ENCODE measurements at regions not wholly inside any gene's neighbourhood (a gene's known extent, or its start where the extent isn't known, plus 50 kb on each side); places are given as distances from the start of the nearest gene placed in this dataset.

DNA sequence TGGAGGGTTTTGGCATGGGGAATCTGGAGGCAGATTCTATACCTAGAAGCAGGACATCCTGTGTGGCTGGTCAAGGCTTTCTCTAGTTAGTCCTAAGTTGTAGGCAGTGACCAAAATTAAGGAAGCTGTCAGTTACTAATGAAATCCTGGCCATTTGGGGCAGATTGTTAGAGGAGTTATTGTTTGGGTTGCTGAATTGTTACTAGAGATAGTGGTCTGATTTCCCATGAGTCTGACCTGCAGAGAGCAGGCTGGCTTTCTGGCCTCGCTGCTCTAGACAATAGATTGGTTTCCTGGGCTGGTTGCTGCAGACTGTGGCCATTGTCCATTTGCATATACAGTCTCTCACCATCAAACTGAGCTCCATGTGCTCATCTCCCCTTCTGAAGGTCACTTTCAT lies 205.0 kb upstream of the SASH1 start:
- TF ChIP-seq, protein P1, sequence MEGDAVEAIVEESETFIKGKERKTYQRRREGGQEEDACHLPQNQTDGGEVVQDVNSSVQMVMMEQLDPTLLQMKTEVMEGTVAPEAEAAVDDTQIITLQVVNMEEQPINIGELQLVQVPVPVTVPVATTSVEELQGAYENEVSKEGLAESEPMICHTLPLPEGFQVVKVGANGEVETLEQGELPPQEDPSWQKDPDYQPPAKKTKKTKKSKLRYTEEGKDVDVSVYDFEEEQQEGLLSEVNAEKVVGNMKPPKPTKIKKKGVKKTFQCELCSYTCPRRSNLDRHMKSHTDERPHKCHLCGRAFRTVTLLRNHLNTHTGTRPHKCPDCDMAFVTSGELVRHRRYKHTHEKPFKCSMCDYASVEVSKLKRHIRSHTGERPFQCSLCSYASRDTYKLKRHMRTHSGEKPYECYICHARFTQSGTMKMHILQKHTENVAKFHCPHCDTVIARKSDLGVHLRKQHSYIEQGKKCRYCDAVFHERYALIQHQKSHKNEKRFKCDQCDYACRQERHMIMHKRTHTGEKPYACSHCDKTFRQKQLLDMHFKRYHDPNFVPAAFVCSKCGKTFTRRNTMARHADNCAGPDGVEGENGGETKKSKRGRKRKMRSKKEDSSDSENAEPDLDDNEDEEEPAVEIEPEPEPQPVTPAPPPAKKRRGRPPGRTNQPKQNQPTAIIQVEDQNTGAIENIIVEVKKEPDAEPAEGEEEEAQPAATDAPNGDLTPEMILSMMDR (IDR thresholded peaks at IDR 0.05), result no peak
- TF ChIP-seq EP300 (IDR thresholded peaks at IDR 0.05) (no peak), POLR2A (IDR thresholded peaks at IDR 0.05) (no peak)

Measured in tibial nerve (tissue), 4 donors.